Immature natural killer cell (primary cell): ENCODE measurements at regions not wholly inside any gene's neighbourhood (a gene's known extent, or its start where the extent isn't known, plus 50 kb on each side); places are given as distances from the start of the nearest gene placed in this dataset.

Experiments used
- DNase-seq, 3 donors: peaks; one replicate each; pipeline ENCODE4 v3.0.0; 2022; ENCODE audit warnings: mixed read lengths in 1 of 3
- H3K27ac Mint-ChIP-seq, 6 donors: one replicate each; pipeline ENCODE4 v1.8.0; 2020; ENCODE audit warnings: mixed read lengths in 6 of 6, mild to moderate bottlenecking in 5 of 6, inconsistent platforms in 4 of 6, moderate library complexity in 3 of 6
- H3K27me3 Mint-ChIP-seq, 3 donors: one replicate each; pipeline ENCODE4 v1.8.0; 2020 to 2021; ENCODE audit warnings: low read depth in 3 of 3, mild to moderate bottlenecking in 3 of 3, mixed read lengths in 3 of 3, moderate library complexity in 3 of 3, inconsistent platforms in 1 of 3
- H3K36me3 Mint-ChIP-seq, 3 donors: one replicate each; pipeline ENCODE4 v1.8.0; 2020; ENCODE audit warnings: mixed read lengths in 3 of 3, inconsistent platforms in 2 of 3, mild to moderate bottlenecking in 2 of 3
- H3K4me1 Mint-ChIP-seq, 2 donors: one replicate each; pipeline ENCODE4 v1.8.0; 2020; ENCODE audit warnings: inconsistent platforms in 2 of 2, mild to moderate bottlenecking in 2 of 2, mixed read lengths in 2 of 2, moderate library complexity in 1 of 2
- H3K4me3 Mint-ChIP-seq, 5 donors: one replicate each; pipeline ENCODE4 v1.8.0; 2020; ENCODE audit warnings: mild to moderate bottlenecking in 5 of 5, mixed read lengths in 5 of 5, inconsistent platforms in 3 of 5, moderate library complexity in 3 of 5
- H3K9me3 Mint-ChIP-seq, 6 donors: one replicate each; pipeline ENCODE4 v1.8.0; 2020; ENCODE audit warnings: mild to moderate bottlenecking in 6 of 6, mixed read lengths in 6 of 6, inconsistent platforms in 4 of 6, moderate library complexity in 3 of 6

DNA sequence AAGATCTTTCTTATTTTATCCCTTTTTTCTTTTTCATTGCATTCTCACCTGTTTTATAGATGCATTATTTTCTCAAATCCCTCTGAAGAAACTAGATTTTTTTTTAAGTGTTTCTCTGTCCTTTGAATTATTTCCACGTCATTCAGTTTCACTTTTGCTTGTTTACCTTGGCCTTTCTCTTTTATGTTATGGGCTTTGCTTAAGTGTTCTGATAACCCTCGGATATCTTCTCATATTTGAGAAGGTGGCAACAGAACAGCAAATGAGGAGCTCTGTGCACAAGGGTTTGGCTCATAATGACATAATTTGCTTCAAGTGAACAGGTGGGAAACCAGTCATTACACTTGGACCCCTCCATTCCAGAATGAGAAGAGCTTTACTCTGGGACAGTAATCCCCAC, 111.9 kb downstream of the C1D start:
- Mint-ChIP-seq H3K27me3 (peaks cover 0 to 11% (median 1%) of the 10 kb centered on the region in 3 donors), H3K9me3 (peaks cover 0 to 11% (median 0%) of the 10 kb centered on the region in 6 donors), H3K36me3 (no peaks in the 10 kb centered on the region)

DNA sequence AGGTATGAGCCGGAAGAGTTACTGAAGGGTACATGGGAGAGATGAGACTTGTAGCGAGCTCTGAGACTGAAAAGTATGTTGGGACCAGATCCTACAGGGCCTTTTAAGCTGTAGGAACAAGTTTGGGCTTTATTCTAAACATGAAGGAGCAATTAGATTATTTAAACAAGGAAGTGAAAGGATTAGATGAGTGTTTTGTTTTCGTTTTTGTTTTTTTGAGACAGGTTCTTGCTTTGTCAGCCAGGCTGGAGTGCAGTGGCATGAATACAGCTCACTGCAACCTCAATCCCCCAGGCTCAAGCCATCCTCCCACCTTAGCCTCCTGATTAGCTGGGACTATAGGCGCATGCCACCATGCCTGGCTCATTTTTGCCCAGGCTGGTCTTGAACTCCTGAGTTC, 110.7 kb downstream of the C1D start:
- Mint-ChIP-seq H3K4me1 (peaks cover 5 to 6% of the 10 kb centered on the region in 2 donors), H3K4me3 (no peak overlapping the region), H3K9me3 (peaks cover 0 to 11% (median 0%) of the 10 kb centered on the region in 6 donors), H3K36me3 (no peaks in the 10 kb centered on the region), H3K27ac (no peak overlapping the region), H3K27me3 (peaks cover 0 to 7% (median 1%) of the 10 kb centered on the region in 3 donors)
- DNase-seq, result no peak

More for the DNA sequence above, 111.9 kb downstream of the C1D start:
- Mint-ChIP-seq H3K4me3 (peak overlapping the region in 2 of 5 donors; percentile 24 to 36), H3K27ac (no peak overlapping the region), H3K4me1 (peaks cover 5 to 6% of the 10 kb centered on the region in 2 donors)
- DNase-seq, result no peak

DNA sequence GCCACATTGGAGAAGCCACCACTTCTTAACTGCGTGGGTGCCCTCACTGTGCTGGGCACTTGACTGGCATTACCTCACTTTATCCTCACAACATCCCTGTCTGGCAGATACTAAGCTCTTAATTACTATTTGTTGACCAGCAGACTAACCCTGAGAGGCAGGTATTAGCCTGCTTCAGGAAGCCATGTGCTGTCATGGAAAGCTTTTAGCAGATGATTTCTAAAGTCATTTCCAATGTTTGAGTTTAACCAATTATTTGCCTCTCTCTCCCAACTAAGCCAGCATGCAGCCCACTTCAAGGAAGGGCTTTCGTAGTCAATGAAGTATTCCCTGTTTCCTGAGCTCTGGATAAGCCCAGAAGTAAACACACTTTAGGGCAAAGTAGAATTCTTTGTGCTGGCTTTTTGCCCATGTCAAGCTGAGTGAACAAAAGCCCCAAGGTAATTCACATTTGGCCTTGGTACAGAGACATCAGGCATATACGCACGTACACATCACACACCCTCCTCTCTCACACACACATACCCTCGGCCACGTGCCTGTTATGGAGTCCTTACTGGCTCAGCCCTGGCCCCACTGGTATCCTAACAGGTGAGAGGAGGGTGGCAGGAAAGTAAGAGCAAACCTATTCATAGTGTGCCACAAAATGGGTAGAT, 108.6 kb downstream of the C1D start:
- peaks cover 0 to 9% (median 0%) of the 10 kb centered on the region in 6 donors for H3K9me3 Mint-ChIP-seq
- no peak overlapping the region for H3K4me3 Mint-ChIP-seq
- no peak overlapping the region for H3K27ac Mint-ChIP-seq
- no peaks in the 10 kb centered on the region for H3K36me3 Mint-ChIP-seq
- H3K27me3 Mint-ChIP-seq, result peaks cover 1 to 6% (median 2%) of the 10 kb centered on the region in 3 donors
- H3K4me1 Mint-ChIP-seq, result peaks cover 5 to 6% of the 10 kb centered on the region in 2 donors
- DNase-seq, result no peak

DNA sequence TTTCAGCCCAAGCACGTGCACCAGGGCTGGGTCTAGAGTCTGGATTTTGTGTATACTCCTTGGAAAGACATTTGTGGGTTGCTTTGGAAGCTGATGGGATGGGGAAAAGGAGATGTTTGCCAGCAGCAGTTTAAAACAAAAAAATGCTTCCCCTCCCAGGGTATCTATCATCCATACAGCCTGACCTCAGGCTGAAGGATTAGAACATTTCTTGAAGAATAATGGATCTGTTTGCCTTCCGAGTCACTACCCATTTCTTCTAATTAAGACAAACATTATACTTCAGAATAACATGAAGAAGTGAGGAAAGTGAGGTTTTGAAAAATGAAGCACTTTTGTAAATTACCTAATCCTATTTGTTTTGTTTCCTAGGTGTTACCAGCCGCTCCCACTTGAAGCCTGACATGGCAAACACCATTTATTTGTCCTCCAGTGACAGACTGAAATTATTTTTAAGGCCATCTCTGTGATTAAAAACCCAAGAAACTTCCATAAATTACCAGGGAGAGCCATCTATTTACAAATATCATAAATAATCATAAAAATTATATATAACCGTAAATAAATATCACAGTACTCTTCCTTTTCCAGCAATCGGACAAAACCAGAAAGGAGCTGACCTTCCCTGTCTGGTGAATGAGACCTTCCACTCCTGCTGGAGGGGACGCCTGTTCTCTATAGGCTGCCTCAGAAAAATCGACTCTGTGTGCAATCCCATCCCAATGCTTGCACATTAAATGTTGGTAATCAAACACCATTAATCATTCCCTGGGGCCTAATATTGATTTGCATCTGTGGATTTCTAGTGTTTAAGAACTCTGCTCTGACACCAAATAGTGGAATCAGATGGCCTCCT, 106.8 kb downstream of the C1D start:
- no peak overlapping the region for H3K4me3 Mint-ChIP-seq
- H3K27me3 Mint-ChIP-seq, result peaks cover 0 to 9% (median 2%) of the 10 kb centered on the region in 3 donors
- H3K9me3 Mint-ChIP-seq, result peaks cover 0 to 7% (median 0%) of the 10 kb centered on the region in 6 donors
- no peak overlapping the region for H3K27ac Mint-ChIP-seq
- H3K36me3 Mint-ChIP-seq, result no peaks in the 10 kb centered on the region
- H3K4me1 Mint-ChIP-seq, result peaks cover under 1 to 1% of the 10 kb centered on the region in 2 donors
- DNase-seq, result no peak

DNA sequence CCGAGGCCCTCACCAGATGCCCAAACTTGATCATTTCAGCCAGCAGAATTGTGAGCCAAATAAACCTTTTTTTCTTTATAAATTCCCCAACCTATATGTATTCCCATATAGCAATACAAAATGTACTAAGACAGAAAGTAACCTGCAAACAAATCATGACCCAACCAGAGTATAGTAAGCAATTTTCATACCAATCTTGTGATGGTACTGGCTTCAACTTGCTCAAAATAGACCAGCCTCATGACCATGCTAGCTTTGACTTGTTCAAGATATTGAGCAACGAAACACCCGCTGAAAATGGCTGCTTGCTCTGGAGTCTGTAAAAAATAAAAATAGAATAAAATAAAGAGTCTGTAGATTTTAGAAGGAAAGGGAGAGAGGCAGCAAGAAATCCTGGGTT, 97.6 kb downstream of the C1D start:
- Mint-ChIP-seq H3K27ac (no peak overlapping the region), H3K4me1 (no peaks in the 10 kb centered on the region), H3K4me3 (no peak overlapping the region), H3K36me3 (no peaks in the 10 kb centered on the region), H3K9me3 (peaks cover 0 to 6% (median 0%) of the 10 kb centered on the region in 6 donors), H3K27me3 (peaks cover 2 to 7% (median 6%) of the 10 kb centered on the region in 3 donors)
- no peak for DNase-seq

DNA sequence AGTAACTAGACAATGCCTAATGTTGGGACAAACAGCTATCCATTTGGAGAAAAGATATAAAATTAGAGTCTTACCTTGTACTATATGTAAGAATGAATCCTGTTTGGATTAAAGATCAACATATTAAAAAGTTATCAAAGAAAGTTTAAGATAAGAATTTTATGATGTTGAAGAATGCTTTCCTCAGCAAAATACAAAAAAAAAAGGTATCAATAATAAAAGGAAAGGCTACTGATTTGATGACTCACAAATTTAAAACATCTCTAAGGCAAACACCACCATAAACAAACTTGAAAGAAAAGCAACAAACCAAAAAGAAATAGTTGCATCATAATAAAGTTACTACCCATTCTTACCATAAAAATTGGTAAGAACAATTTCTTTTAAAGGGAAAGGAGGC, 92.7 kb downstream of the C1D start:
- Mint-ChIP-seq H3K9me3 (peaks cover 0 to 1% (median 0%) of the 10 kb centered on the region in 6 donors), H3K4me1 (no peaks in the 10 kb centered on the region), H3K27ac (no peak overlapping the region), H3K36me3 (no peaks in the 10 kb centered on the region), H3K27me3 (peaks cover 2 to 6% (median 5%) of the 10 kb centered on the region in 3 donors), H3K4me3 (no peak overlapping the region)
- DNase-seq, result no peak

DNA sequence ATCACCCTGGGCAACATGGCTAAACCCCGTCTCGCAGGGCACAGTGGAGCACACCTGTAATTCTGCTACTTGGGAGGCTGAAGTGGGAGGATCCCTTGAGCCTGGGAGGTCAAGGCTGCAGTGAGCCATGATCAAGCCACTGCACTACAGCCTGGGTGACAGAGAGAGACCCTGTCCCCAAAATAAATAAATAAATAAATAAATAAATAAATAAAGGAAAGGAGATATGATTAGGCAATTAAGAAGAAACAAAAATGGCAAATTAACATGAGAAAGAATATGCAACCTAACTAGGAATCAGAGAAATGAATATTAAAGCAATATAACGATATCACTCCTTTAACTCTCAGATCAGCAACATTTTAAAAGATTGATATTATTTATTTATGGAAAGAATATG, 92.3 kb downstream of the C1D start:
- no peak overlapping the region for H3K4me3 Mint-ChIP-seq
- H3K9me3 Mint-ChIP-seq, result peaks cover 0 to 1% (median 0%) of the 10 kb centered on the region in 6 donors
- DNase-seq, result no peak
- H3K36me3 Mint-ChIP-seq, result no peaks in the 10 kb centered on the region
- H3K27ac Mint-ChIP-seq, result no peak overlapping the region
- H3K27me3 Mint-ChIP-seq, result peaks cover 2 to 10% (median 5%) of the 10 kb centered on the region in 3 donors
- H3K4me1 Mint-ChIP-seq, result no peaks in the 10 kb centered on the region

DNA sequence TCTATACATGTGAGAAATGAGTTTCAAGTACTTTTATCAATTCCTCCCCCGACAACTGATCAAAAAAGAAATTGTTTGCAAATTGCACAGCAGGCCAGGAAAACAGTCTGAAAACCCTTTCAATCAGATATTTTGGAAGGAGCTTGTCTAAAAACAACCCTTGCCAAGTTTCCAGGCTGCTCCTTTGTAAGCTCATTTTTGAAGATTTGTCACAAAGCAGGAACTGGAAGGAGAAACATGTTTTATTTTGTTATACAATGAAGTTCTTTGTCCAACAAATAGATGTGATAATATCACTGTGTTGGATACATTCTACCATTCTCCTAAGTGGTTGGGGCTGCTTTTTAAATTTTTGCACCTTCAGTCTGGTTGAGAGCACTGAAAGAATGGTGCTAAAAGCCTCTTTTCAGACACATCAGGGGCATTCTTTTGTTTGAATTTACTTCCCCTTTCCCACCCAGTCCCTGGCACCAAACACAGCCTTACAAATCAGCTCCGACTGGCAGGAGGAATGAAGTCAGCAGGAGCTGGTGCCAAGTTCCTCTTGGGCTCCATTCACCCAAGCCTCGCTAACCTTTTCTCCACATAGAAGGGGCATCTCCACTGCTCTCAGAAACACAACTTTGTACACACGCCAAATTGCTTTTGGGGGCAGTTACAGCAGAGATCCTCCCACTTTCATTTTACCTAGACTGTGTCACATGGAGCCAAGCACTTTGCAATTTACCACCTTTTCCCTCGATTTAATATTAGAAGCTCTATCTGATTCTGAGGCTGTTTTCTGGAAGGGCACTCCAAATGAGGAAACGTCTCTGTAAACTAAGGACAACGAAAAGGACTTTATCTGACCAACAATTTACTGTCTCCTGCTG, 88.0 kb downstream of the C1D start:
- H3K36me3 Mint-ChIP-seq, result no peaks in the 10 kb centered on the region
- H3K27me3 Mint-ChIP-seq, result peaks cover 0 to 7% (median under 1%) of the 10 kb centered on the region in 3 donors
- no peaks in the 10 kb centered on the region for H3K4me1 Mint-ChIP-seq
- H3K9me3 Mint-ChIP-seq, result no peaks in the 10 kb centered on the region
- no peak for DNase-seq
- H3K27ac Mint-ChIP-seq, result no peak overlapping the region
- peak overlapping the region in 1 of 5 donors; percentile 21 for H3K4me3 Mint-ChIP-seq

DNA sequence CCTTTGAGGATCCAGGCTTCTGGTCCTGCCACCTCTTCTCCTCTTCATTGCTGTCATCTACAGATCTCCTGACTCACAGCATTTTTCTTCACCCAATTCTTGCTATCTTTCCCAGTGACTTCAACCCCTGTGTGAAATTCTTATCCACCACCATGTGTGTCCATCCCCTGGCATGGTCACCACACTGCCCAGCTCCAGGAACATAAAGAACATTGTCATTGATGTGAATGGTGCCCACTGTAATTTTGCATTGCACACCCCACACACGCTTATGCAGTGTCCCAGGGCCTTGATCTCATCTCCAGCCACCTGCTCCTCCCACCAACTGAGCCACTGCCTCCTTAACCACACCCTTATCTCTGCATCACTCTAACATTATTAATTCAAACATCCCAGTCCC, 85.3 kb downstream of the C1D start:
- Mint-ChIP-seq H3K36me3 (no peaks in the 10 kb centered on the region), H3K9me3 (peaks cover 0 to 5% (median 0%) of the 10 kb centered on the region in 6 donors), H3K4me1 (no peaks in the 10 kb centered on the region), H3K27ac (no peak overlapping the region), H3K4me3 (no peak overlapping the region), H3K27me3 (peaks cover 0 to 3% (median 2%) of the 10 kb centered on the region in 3 donors)
- no peak for DNase-seq

DNA sequence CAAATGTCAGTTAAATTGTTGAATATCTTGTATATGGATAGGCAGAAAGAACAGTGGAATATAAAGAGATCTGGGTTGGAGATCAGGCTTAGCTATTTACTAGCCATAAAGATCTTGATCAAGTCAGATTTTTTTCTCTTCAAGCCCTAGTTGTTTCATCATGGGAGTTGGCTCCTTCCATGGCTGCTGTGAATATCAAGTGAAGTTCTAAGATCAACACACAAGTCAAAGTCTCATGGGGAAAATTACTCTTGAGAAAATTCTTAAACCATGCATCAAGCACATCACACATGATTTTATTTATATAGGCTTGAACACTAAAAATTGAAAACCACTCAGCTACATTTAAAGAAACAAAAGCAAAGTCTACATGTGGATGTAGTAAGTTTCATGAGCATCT, 79.8 kb downstream of the C1D start:
- H3K9me3 Mint-ChIP-seq, result peaks cover 0 to 5% (median 0%) of the 10 kb centered on the region in 6 donors
- no peak overlapping the region for H3K27ac Mint-ChIP-seq
- H3K4me1 Mint-ChIP-seq, result no peaks in the 10 kb centered on the region
- peaks cover 4 to 13% (median 10%) of the 10 kb centered on the region in 3 donors for H3K27me3 Mint-ChIP-seq
- no peak for DNase-seq
- H3K4me3 Mint-ChIP-seq, result no peak overlapping the region
- no peaks in the 10 kb centered on the region for H3K36me3 Mint-ChIP-seq

DNA sequence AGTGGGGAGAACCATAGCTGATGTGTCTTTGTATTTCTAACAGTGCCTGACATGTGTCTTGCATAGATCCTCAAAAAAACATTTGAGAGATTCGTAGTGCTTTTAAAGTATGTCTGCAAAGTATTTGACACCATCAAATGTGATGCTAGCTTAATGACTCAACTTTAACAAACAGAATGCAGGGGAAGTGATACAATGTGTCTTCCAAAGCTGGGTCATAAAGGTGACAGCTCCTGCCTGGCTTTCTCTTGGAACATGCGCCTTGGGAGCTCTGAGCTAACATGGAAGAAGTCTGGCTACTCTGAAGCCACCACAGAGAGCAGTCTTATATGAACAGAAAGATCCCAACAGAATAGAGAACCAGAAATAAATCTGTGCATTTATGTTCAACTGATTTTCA, 78.2 kb downstream of the C1D start:
- Mint-ChIP-seq H3K27me3 (peaks cover 4 to 13% (median 10%) of the 10 kb centered on the region in 3 donors), H3K27ac (no peak overlapping the region), H3K36me3 (no peaks in the 10 kb centered on the region), H3K4me3 (no peak overlapping the region), H3K9me3 (peaks cover 0 to 5% (median 0%) of the 10 kb centered on the region in 6 donors), H3K4me1 (no peaks in the 10 kb centered on the region)
- DNase-seq, result no peak

DNA sequence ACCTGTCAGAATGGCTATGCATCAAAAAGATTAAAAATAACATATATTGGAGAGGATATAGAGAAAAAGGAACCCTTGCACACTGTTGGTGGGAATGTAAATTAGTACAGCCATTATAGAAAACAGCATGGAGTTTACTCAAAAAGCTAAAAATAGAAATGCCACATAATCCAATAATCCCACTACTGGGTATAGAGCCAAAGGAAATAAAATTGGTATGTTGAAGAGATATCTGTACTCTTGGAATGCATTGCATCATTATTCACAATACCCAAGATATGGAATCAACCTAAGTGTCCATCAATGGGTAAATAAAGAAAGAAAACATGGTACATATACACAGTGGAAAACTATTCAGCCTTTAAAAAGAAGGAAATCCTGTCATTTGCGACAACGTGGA, 77.2 kb downstream of the C1D start:
- Mint-ChIP-seq H3K4me1 (no peaks in the 10 kb centered on the region), H3K4me3 (no peak overlapping the region), H3K27me3 (peaks cover 4 to 13% (median 10%) of the 10 kb centered on the region in 3 donors), H3K27ac (no peak overlapping the region), H3K9me3 (peaks cover 0 to 5% (median 0%) of the 10 kb centered on the region in 6 donors), H3K36me3 (no peaks in the 10 kb centered on the region)
- DNase-seq, result no peak

DNA sequence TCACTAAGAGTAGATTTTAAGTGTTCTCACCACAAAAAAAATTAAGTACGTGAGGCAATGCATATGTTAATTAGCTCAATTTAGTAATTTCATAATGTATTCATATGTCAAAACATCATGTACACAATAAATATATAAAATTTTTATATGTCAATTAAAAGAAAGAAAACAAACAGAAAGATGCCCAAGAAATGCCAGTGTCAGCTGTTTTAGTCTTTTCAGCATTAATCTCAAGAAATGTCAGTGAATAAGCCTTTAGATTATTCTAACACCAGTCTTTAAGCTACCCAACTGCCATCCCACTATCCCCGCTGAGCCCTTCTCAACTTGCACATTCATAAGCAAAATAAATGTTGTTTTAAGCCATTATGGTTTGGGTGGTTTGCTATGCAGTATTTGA, 76.5 kb downstream of the C1D start:
- Mint-ChIP-seq H3K9me3 (peaks cover 0 to 3% (median 0%) of the 10 kb centered on the region in 6 donors), H3K27ac (no peak overlapping the region), H3K36me3 (no peaks in the 10 kb centered on the region), H3K27me3 (peaks cover 4 to 16% (median 10%) of the 10 kb centered on the region in 3 donors), H3K4me1 (no peaks in the 10 kb centered on the region), H3K4me3 (no peak overlapping the region)
- DNase-seq, result no peak
